ENCODE measurements at regions not wholly inside any gene's neighbourhood (a gene's known extent, or its start where the extent isn't known, plus 50 kb on each side); places are given as distances from the start of the nearest gene placed in this dataset.

DNA sequence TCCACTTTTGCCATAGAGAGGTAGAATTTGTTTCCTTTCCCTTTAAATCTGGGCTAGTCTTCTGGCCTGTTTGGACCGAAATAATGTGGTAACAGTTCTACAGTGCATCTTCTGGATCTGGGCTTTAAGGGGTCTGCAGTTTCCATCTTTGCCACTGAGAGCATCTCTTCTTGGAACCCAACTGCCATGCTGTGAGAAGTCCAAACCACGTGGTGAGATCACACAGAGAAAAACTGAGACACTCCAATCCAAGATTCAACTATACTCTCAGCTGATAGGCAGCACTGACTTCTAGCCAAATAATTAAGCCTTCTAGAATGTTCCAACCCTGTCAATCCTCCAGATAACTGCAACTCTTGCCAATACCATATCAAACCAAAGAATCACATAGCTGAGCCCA, 261.1 kb downstream of the INSIG2 start:
- no peak for DNase-seq (ENCODE audit: low read depth in 2 of 3, low spot score in 1 of 3)

DNA sequence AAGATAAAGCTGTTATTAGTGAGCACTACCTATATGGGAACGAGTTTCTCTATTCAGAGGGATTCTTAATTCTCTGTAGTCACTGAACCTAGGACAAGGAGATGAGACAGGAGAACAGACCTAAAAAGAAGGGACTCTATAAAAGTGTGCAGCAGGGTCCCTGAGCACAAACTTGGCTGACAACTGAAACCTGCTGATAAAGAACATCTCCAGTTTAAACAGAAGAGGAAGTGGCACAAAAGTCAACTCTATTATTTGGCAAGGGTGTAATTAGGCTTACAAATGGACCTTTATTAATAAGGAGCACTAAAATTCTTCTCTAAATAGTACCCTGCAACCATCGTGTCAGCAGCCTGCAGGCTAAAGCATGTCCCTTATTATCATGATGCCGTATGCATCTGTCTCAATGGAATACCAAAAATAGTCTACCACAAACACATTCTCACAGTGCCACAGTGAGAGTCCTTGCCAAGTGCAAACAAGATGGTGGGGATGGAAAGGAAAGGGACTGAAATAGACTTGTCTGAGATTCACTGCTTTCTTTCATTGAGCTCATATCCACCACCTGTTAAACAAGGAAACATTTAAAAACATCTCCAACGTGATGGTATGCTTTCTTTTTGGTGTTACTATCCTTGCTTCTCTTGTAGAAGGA, 260.2 kb downstream of the INSIG2 start:
- no peak for DNase-seq (ENCODE audit: low read depth in 2 of 3, low spot score in 1 of 3)

DNA sequence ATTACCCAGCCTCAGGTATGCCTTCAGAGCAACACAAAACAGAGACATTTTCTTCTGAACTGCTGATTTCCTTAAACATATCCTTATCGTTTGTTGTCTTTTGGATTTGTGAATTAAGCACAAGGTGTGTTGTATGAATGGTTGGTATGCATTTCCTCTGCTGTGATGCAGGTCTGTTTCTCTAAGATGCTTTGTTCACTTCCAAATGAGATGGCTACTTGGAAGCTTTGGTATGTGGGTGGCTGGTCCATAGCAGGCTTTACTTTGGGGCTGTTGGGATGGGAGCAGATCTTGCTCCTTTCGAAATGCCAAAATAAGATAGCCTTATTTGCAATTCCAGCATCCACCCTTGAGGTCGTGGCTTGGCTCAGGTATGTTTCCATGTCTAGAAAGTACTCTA, 257.2 kb downstream of the INSIG2 start:
- no peak for DNase-seq (ENCODE audit: low read depth in 2 of 3, low spot score in 1 of 3)

DNA sequence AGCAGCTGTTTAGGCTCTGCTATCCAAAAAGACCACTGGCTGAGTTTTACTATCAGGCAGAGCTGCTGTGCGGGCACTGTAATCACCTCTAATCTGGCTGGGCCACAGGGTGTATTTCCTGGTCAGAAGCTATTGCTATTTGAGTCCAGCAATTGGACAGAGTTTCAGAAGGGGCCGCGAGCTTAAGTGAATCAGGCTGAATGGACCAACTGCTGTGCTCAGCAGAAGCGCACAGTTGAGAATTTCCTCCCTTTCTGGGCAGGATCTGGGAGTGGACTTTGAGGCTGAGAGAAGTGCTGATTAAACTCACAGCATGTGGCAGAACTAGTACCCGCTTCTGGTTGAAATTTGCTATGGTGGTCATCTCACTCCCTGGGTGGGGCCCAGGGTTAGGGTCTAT, 251.8 kb downstream of the INSIG2 start:
- no peak for DNase-seq (ENCODE audit: low read depth in 2 of 3, low spot score in 1 of 3)

DNA sequence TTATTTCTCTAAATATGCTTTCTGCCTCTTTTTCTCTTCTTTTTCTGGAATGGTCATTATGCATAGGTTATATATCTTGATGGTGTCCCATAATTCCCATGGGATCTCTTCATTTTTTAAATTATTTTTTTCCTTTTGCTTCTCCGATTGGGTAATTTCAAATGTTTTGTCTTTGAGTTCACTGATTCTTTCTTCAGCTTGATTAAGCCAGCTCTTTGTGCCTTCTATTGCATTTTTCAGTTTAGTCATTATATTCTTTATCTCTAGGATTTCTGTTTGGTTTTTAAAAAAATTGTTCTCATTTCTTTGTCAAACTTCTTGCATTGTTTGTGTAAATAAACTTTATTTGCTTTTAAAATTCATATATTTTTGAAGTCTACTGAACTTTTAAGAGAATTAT, 251.1 kb downstream of the INSIG2 start:
- no peak for DNase-seq (ENCODE audit: low read depth in 2 of 3, low spot score in 1 of 3)

DNA sequence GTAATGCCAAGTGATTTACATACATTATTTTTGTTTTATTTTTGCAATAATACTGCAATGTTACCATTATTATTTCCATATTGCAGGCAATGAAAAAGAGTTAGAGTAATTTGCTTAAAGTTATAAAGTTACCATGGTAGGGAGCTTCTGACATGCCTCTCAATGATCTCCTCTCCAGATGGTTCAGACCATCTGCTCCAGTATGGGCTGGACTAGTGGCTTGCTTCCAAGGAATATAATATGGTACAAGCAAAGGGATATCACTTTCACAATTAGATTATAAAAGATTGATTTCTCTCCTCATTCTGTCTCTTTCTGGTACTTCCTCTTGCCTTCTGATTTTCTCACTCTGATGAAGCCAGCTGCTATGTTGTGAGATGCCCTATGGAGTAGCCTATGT, 245.4 kb downstream of the INSIG2 start:
- DNase-seq (ENCODE audit: low read depth in 2 of 3, low spot score in 1 of 3) = no peak

DNA sequence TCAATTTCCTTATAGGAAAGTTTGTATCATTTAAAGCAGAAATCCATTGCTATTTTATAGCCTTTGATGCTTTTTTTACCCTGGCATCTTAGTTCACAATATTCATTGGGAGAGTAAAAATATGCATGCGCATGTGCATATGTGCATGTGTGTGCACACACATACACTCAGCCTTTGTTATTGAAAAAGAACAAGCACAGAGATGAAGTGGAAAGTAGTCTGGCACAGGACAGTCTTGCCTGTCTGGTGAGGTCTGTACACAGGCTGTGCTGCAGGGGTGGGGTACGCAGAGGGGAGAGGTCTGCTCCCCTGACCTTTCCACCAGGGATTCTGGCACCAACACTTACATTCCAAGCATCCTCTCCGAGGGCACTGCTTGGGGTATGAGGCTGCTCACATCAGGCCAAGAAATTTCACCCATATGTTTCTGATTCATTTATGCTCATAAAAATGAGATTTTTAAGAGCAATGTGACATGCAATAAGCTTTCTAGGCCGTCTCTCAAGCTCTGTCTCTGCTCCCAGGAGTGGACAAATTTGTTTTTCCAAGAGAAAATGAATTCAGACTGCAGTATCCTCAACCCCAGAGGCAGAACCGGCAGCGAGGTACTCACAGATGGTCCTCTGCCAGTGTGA, 237.2 kb downstream of the INSIG2 start:
- DNase-seq (ENCODE audit: low read depth in 2 of 3, low spot score in 1 of 3) = no peak

DNA sequence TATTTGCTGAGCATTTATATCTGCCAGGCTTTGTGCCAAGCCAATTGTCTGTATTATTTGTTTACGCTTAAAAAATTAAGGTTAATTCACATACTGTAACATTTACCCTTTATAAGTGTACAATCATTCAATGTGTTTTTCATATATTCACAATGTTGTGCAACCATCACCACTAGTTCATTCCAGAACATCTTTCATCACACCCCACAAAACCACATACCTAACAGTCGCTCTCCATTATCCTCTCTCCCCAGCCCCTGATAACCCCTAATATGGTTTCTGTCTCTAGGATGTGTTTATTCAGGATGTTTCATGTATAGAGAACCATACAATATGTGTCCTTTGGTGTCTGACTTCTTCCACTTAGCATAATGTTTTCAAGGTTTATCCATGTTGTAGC, 234.1 kb downstream of the INSIG2 start:
- no peak for DNase-seq (ENCODE audit: low read depth in 2 of 3, low spot score in 1 of 3)

DNA sequence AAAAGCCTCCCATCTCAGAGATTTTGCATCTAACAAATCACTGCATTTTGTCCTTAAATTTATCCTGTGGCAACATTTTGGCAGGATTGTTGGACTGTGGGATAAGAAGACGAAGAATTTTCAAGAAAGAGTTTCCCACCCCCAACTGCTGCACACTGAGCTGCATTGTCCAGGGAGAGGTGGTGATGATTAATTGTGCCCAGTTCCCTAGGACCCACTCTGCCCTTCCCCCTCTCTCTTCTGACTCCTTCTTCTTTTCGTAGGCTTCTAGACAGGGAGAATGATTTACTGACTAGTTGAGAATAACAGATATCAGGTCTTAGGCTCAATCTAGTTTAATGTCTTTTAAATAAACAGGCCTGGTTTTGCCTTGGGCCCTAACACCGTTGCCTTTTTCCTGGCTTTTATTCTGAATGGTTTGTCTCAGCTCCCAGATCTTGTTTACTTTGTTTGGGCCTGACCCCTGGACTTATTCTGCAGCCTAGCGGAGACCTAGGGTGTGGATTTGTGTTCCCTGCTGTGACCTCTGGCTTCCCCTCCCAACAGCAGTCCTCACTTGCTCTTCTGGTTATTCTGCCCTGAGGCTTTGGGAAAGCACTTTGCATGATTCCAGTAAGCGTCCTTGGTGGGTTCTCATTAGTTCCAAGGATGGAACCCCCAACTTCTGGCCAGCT, 233.3 kb downstream of the INSIG2 start:
- no peak for DNase-seq (ENCODE audit: low read depth in 2 of 3, low spot score in 1 of 3)

DNA sequence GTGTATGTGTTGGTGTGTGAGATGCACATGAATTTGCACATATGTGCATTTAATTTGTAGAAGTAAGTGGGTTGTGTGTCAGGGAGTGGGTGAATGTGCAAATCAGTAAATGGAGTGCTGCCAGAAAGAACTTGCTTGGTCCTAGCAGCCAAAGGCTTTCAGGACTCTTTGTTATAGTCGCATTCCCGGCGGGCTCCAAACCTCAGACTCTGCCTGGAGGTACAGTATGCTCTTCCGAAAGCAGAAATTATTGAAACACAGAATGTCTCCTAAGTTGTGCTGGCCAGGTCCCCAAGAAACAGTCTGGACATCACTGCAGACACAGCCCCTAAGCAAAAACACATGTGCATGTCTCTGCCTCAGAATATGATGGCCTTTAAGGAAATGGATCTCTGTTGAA, 232.4 kb downstream of the INSIG2 start:
- no peak for DNase-seq (ENCODE audit: low read depth in 2 of 3, low spot score in 1 of 3)

DNA sequence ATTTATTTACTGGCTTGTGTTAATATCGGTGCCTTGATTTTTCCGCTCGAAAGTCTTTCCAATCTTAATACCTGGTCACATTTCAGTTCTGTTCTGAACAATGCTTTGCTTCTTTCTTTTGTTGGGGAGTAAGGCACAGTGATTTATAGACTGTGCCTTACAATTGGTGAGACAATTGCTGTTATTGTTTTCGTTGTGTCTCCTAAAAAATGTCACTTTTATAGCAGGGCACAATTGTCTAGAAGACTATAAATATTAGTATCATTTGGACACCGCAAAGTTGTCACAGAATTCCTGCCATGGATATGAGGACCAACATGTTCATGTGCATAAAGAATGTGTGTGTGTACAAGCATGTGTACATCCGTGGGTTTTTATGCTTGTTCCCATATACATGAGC, 231.9 kb downstream of the INSIG2 start:
- no peak for DNase-seq (ENCODE audit: low read depth in 2 of 3, low spot score in 1 of 3)

DNA sequence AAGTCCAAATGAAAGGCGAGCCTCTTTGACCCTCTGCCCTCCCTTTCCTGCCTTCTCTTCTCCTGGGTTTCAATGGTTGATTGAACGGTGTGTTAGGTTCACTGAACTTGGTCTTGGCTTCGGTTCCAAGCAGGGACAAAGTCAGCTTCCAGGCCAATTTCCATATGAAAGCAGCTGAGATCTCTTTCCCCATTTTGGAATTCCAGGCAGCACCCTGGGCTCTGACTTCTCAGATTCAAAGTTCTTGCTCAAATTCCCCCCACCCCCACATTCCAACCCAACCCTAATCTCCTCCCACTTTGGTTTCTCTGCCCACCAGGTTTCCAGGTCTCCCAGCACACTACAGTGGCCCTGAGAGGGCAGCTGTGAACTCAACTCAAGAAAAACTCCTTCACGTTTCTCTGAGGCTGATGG, 231.0 kb downstream of the INSIG2 start:
- DNase-seq (ENCODE audit: low read depth in 2 of 3, low spot score in 1 of 3) = no peak

DNA sequence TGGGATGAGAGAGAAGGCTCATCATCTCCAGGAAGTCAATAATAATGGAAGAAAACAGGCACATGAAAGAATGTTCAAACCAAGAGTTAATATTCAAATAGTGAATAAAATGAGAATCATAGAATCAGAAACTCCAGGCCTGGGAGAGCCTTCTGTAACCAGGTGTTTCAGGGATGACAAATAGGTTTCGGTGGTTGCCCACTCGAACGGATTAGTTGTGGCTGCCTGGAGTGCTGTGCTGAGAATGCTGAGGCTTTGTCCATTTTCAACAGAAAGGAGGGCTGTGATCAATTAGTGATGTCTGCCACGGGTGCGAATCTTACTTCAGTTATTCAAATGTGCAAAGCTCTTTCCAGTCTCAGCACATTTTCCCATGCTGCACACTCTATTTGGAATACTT, 227.3 kb downstream of the INSIG2 start:
- no peak for DNase-seq (ENCODE audit: low read depth in 2 of 3, low spot score in 1 of 3)

DNA sequence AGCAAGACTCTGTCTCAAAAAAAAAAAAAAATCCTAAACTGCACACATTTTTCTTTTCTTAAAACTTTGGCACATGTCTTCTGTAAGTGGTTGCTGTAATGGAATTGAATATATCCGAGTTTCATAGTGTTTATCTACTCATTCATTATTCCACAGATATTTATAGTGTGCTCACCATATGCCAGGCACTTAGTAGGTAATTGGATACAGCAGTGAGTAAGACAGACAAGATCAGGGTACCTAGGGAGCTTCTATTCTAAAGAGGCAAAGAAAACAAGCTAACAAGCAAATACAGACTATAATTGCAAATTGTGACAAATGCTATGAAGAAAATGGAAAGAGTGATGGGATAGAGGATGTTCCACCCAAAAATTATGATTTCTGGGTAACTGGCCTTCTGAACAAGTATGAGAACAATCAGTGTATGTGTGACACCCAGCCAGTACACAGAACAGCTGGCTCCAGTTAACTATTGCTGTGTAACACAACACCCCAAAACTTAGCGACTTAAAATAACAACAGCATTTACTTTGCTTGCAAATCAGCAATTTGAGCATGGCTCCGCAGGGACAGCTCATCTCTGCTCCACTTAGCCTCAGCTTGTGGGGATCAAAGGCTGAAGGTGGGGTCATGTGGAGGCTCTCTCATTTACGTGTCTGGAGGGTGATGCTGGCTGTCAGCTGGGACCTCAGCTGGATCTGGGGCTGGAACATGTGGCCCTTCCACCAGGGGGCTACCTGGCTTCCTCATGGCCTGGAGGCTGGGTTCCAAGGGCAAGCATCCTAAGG, 224.9 kb downstream of the INSIG2 start:
- DNase-seq (ENCODE audit: low read depth in 2 of 3, low spot score in 1 of 3) = no peak

DNA sequence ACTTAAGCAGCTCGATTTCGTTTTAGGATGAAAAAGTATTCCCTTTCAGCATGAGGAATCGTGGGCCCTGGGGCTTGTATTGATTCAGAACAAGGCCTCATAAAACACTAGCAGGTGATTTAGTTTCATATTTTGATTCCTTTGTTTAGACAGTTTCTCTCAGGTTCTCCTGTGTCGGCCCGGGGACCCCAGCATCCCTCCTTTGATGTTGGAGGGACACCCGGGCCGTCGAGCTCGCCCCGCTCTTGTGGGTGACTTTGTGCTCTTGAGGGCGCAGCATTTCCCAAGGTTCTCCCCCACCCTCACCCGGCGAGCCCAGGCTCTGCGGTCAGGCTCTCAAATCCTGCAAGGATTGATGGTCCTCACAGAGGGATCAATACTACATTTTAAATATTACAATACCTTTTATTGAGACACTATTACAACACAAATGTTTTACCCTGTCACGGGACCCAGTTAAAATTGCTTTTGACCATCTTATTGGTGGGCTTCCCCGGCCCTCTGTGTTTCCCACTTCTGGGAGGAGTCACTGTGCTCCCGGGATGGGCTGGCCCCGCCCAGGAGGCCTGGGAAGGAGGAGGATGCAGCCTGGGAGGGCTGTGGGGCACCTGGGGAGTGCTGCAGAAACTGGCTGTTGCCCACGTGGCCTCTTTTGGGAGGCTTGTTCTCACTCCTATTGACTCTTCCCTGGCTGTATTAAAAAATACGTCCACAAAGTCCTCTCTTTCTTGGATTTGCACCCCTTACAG, 222.6 kb downstream of the INSIG2 start:
- no peak for DNase-seq (ENCODE audit: low read depth in 2 of 3, low spot score in 1 of 3)

DNA sequence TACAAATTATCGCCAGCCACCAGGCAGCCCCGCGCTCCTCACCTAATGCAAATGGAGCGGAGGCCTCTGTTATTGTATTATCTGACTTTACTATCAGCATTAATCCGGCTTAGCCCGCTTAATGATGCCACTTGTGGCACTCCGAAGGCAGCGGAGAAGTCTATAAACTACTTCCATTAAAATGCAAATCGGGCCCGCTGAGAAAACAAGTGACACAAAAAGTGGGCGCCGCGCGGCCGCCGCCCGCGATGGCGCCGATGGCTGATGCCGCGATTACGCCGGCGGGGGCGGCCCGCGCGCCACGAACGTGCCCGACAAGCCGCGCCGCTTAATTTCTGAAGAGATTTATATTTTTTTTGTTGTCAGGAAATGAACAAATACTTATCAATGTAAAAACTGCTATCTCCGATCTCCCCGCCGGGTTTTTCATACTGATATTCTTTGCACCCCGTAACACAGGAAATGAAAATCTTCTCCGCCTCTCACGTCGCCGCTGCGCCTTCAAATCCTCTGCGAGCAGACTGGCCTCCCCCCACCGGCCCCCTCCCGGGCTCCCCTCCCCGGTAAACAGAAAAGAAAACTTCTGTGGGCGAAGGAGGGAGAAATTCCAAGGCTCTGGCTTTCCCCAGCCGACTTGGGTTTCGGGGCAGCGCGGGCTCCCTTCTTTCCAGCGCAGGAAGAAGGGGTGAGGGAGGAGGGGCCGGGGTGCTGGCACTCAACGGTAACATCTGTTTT, 221.8 kb downstream of the INSIG2 start:
- DNase-seq (ENCODE audit: low read depth in 2 of 3, low spot score in 1 of 3) = peak; percentile 30 to 55 (median 53)

DNA sequence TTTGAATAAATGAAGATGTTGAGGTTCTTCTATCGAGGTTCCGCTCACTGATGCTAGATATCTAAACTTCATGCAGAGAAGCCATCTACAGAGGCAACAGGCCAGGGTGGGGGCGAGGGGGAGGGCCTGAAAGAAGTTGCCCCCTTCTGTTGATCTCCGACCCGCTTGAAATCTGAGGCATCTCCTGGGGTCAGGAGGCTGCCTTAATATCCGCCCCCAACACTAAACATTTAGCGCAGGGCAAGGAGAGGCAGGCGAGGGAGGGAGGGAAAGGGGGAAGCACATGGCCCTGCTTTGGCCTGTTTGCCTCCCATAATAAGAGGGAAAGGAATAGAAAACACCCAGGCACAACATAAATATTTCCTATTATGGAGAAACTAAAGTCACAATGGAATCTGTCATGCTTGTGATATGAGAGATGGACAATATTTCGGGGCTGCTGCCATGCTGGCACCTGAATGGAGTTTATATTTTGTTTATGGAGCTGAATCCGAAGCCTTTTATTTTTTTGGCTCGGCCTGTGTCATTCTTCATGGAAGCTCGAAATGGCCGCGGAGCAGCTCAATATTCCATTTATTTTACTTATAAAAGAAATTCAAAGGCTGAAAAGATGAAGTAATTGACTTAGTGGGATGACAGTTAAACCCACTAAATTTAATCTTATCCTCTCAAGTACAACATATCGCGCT, 221.1 kb downstream of the INSIG2 start:
- no peak for DNase-seq (ENCODE audit: low read depth in 2 of 3, low spot score in 1 of 3)

DNA sequence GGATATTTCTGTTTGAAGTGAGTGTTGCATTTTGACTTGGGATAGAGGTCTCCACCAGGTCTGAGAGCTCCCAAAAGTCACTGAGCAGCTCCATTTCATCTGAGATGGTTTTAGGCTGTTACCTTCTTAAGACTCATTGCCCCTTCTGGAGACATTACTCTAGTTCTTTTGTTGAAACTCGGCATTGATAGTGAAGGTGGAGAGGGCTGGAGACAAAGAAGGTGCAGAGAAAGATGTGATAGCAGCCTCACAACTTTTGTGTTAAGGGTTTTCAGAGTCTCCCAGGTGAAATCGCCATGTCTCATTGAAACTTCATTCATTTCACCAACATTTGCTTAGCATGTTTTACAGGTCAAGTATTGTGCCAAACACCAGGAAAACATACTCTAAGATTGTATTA, 219.6 kb downstream of the INSIG2 start:
- no peak for DNase-seq (ENCODE audit: low read depth in 2 of 3, low spot score in 1 of 3)

DNA sequence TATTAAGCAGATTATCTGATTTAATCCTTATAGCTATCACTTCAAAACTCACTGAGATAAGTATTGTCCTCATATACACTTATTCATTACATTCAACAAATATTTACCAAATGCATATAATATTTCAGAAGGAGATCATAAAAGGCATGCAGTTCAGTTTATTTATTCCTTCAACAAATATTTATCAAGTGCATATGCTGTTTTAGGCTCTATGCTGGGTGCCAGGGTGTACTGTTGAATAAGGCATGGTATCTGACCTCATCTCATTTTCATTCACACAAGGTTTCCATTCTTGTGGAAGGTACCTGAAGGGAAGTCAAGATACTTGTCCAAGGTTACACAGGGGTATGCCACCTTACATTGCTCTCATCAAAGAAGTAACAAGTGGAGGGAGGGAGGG, 213.0 kb downstream of the INSIG2 start:
- DNase-seq (ENCODE audit: low read depth in 2 of 3, low spot score in 1 of 3) = no peak

DNA sequence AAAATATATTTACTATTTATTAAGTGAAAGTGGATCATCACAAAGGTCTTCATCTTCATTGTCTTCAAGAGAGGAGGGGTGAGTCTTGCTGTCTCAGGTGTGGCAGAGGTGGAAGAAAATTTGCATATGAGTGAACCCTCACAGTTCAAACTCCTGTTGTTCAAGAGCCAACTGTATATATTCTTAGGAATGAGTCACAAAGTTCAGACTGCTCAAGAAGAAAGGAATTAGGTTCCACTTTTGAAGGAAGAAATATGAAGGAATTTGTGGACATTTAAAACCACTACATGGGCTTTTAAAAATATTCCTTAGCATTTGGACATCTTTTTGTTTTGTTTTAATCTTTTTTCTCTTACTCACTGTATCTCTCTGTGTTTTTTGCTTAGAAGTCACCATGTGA, 212.6 kb downstream of the INSIG2 start:
- DNase-seq (ENCODE audit: low read depth in 2 of 3, low spot score in 1 of 3) = no peak
